ENCODE measurements at regions not wholly inside any gene's neighbourhood (a gene's known extent, or its start where the extent isn't known, plus 50 kb on each side); places are given as distances from the start of the nearest gene placed in this dataset.

DNA sequence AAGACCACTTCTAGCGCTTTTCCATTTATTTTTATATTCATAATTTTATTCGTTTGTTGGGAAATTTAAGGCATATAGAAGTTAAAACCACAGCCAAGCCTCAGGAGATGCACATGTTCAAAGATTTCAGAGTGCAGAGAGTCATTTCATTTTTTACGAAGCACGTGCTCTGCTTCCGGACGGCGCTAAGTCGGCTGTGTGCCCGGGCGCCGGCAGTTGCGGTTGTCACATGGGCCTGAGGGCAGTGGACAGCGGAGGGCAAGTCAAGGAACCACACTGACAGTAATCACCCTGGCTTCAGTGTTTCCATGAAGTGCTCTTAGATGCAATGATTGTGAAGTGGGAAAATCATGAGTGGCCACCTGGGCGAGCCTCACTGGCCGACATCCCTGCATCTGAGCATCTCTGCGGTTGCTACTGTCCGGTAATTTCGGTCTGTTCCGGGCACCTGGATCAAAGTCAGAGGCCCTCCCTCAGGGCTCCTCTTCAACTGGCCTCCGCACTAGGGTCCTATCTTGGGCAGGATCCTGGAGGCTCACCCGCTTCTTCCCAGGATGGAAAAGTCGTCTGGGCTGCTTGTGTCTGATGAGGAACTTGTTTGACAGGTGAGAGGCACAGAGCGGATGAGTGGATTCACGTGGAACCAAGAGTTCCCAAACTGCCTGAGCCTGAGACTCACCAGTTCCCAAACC, 90.8 kb downstream of the DACT2 start:
- no peak for DNase-seq (ENCODE audit: low spot score)

DNA sequence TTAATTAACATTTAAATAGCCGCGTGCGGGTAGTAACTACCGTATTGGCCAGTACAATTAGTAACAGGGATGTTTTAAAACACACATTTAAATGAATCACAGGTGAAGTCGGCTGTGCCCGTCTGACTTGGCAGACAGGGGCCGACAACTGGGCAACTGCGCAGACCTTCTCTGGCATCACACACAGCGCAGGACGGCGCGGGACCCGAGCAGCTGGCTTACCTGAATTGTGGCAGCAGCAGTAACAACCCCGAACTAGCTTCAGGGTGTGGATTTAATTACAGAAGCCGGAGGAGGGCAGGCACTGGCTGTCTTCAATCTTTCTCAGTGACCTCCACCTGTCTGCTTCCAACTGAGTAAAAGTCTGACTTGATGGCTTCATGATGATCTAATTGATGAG, 91.7 kb downstream of the DACT2 start:
- no peak for DNase-seq (ENCODE audit: low spot score)

DNA sequence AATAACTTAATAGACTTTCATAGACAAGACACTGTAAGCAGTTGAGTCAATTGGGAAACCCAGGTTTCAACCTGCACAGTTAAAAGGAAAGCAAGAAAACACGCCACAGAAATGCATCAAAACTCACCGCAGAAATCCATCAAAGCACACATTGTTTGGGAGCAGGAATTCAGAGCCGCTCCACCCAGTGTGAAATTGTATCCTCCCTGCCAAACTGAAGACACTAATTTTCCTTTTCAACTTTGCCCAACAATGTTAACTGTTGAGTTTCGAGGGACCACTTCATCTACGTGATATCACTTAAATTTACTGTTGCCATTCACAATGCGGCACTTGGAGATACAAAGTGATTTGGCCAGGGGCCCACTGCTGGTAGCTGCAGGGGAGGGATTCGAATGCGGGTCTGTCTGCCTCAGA, 92.7 kb downstream of the DACT2 start:
- DNase-seq (ENCODE audit: low spot score) = no peak

DNA sequence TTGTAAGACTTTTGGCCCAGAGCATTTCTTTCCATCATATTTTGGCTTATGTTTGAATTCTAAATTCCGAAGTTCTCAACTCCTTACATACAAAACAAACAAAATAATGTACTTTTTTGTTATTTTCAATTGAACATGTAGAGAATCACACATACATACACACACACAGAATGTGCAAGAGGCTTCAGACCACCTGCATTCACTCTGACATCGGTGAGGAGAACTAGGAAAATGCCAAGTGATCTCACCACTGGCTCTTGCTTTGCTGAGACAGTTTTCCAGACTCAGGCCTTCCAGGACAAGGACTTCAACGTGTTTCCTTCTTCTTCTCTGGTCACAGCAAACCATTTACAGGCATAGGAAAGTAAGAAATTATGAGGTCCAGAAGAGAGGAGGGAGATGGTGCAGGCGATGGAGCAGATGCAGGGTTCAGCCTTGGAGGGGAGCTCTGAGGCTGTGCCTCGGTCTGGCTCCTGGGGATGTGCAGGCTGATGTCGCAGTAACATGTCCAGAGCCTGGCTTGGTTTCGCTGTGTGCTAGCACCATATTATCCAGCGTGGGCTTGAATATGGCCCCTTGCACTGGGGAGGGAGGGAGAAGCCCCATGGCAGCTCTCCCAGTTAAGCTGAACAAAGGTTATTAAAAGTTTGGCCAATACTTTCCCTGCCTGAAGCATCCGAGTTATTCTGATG, 93.4 kb downstream of the DACT2 start:
- no peak for DNase-seq (ENCODE audit: low spot score)

DNA sequence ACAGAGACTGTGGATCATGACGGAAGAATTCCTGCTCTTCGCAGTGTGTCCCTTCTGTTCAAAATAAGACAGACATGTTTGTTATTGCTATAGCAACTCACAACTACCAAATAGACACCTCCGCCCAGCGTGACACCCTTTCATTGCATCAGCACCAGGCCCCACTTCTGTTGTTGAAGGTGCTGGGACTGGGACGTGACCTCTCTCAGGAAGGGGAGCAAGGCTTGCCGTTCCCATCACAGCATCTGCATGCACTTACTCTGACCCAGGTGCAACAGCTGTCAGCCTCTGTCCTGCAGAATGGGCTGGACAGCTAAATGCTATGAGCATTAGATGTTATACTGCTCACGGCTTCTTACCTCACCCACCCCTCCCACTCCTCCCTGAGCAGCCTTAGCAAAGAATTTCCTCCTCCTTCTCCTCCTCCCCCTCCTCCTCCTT, 94.1 kb downstream of the DACT2 start:
- no peak for DNase-seq (ENCODE audit: low spot score)

DNA sequence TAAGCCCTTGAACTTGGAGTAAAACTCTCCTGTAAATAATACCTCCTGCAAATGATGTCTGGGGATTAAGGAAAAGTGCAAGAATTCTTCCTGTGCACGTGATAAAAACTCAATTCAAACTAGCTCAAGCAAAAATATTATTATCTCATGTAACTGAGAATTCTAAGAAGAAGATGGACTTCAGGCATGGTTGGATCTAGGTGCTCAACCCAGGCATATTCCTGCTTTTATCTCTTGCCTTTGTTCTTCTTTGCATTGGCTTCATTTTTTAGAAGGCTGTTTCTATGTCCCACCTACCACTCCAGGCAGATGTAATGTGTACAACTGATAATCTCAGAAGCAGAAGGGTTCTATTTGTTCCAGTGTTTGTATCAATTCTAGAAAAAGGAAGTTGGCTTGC, 95.8 kb downstream of the DACT2 start:
- no peak for DNase-seq (ENCODE audit: low spot score)

DNA sequence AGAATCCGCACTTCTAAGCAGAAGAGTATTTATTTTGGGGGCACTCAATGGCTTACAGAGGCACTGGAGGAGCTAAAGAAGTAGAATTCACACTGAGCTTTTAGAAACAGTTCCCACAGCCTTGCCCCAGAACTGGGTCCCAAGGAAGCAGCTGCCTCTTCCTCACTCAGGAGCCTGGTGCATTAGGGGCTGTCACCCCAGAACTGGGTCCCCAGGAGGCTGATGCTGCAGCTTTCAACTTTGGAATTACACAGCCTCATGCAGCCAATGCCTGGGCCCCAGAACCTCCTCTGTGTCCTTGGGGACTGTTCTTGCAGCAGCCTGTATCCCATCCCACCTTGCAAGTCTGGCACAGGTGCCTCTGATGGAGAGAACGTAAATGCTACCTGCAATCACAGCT, 96.4 kb downstream of the DACT2 start:
- DNase-seq (ENCODE audit: low spot score) = no peak

DNA sequence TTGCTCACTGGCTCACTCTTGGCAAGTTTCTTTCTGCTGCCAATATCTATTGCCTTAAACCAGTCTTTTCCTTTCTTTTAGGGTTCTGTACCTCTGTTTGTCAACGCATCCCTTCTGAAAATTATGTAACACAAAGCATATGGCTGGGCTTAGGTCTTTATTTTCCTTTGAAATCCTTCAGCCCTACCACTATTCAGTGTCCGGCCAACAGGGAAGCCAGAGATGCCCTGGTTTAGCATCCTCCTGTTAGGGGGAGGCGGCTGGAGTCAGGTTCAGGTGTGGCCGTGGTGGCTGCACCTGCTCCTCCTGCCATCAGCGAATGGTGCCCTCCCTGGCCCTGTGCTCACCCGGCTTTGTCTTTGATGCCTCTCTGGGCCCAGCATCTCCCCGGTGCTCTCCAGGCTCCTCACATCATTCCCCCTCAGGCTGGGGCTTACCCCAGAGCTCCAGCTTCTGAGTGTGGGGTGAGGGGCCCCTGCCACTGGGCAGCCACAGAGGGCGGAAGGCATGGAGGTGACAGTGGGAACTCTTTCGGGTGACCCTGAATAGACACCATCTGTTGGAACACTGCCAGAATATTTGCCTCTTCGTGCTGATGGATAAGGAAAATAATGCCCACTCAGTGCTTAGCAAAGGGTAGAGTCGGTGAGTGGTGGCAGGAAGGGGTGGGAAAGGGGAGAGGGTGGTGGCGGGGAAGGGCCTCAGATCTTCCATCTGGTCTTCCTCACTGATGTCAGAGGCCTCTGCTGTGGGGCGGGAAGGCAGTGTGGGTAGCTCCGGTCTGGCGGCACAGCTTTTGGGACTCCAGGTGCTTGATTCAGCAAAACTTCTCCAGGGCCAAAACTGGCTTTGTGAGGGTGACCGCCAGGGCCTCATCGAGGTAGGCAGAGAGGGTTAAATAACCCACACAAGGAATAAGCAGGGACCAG, 97.2 kb downstream of the DACT2 start:
- DNase-seq (ENCODE audit: low spot score) = no peak

DNA sequence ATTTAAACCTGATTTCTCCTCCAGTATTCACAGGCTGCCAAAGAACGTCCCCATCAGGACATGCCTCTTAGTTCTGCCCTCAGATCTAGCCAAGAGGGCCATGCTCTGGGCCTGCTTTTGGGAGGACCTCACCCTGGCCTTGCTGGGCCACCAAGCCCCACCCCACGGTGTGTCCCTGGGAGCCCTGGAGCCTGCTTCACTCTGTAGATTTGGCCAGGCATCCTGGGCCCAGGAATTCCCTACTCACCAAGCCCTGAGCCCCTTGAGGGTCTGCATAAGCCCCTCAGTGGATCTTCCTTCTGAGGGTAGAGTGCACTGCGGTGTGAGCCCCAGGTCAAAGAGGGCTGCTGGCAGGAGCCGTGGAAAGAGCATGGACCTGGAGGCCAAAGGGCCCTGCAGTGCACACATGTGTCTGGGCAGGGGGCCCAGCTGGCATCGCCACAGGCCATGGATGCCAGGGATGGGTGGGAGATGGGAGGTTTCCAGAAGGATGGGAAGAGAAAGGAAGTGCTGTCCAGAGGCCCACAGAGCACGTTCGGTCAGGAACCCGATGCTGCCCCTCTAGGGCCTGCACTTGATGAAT, 98.0 kb downstream of the DACT2 start:
- DNase-seq (ENCODE audit: low spot score) = no peak

DNA sequence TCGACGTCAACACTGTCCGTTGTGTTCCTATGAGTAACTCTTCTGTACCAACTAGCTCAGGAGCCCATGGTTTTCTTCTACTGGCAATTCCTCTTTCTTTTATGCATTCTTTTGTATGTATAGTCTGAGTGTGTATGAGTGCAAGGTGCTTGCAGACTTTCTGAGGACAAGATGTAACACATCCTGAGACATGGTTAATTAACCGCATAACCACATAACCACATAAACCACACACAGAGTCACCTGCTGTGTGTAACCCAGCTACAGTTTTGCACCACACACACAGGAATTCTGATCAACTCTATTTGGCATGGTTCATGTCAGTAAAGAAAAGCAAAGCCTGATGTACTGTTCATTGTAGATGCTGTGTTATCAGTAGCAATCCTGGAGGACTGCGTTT, 98.6 kb downstream of the DACT2 start:
- no peak for DNase-seq (ENCODE audit: low spot score)

DNA sequence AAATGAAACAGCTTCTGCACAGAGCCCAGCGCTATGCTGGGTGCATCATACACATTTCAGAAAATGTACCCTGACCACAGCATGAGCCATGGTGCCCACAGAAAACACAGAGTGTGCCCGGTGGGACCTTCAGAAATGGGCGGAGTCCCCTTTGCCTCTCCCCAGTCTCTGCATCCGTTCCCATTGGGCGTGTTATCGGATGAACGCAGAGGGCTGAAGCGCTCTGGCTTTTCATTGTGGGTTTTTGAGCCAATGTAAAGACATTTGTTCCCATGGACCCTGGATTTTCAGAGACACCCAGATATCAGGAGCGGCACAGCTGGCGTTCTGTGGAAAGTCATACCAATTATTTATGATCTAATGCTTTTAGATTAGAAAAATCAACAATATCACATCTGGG, 99.8 kb downstream of the DACT2 start:
- DNase-seq (ENCODE audit: low spot score) = no peak

DNA sequence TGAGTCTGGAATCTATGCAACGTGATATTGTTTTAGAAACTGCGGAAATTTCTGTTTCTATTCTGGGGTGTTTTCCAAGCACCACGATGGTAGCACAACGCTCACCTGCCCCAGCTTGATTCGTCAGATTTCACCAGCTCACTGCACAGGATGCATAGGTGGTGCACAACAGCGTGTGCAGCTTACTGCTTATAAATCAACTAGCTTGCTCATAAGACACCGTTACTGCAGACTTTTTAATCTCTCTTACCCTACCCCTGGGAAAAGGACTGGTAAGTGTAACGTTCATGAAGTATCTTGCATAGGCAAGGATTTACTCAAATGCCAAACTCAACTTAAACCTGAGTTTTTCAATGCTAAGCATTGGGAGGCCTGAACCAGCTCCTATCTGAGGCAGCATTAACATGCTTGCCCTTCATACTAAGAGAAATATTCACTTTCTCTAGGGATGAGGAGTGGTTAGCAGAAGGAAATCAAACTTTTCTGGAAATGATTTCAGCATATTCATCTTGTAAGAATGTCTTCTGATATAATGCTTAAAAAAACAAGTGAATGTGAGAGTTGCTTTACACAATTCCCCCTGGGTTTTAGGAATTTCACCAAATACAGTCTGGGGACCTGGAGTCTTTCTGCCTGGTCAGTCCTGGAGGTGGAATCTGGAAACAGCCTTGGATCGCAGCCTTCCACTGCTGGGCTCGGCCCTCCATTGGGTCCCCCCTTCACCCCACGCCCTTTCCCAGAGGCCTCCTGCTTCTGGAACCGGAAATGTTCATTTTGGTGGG, 100.6 kb downstream of the DACT2 start:
- DNase-seq (ENCODE audit: low spot score) = no peak

DNA sequence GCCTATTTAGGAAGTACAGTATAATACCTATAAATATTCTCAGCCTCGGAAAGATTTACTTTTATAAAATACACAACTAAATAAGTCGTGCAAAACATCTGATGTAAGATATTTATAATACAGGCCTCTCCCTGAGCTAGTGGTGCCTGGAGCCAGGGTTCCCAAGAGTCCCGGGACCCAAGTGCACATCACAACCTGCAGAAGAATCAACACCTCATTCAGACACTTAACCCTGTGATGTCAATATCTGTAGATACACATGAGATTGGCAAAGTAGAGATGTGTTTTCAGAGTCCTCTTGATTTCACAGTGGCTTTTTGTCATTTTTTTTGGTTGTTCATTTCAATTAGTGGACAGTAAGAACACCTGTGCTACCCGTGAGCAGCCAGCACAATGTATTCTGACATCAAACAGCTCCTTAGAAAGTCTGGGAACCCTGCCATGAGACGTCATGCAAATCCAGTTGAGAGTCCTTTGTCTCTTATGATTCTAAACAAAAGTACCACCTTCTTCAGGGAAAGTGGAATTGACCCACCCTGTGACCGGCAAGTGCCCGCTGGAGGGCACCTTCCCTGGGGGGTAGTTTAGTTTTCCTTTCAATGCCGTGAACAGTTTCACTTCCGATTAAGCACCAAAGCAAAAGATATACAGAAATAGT, 101.6 kb downstream of the DACT2 start:
- DNase-seq (ENCODE audit: low spot score) = no peak

DNA sequence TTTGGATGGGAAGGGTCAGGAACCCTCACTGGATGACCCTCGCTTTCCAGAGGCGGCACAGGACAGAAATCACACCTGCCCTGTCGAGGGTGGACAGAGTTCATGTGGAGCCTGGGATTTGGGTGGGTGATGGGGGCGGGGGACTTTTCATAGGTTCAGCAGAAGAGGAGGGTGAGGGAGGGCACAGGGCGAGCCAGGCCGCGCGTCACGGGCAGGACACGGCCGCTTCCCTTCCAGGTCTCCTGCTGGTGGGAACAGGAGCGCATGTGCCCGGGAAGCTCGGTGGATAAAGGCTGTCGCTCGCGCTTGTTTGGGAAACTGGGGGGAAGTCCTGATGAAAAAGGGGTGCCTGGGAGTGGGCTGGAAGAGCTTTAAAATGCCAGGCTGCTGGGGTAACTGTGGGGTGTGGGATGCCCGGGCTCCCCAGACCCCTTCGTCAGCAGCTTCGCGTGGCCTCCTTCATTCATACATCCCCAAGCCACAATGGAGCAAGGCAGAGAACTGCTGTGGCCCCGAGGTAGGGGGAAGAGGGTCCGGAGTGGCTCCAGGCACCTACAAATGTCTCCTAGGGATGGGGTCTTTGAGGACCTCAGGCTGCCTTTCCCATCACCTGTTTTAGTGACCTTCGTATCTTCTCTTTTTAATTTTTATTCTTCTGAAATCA, 102.2 kb downstream of the DACT2 start:
- DNase-seq (ENCODE audit: low spot score) = no peak

DNA sequence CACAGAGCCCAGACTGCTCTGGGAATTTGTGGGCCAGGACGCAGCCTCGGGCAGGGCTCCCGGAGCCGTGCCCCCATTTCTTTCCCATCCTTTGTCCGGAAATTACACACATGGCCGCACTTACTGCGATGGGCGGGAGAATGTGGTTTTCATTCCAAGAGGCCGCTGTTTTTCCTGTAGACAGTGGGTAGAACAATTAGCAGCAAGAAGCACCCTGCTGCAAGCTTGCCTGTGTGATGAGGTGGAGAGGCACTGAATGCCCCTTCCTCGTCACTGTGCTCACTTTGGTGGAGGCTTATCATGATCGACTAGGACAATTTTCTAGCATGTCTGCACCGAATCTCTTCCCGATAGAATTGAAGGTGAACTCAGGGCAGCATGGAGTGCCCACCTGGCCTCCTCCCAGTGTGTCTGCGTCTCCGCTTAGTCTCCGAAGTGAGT, 102.8 kb downstream of the DACT2 start:
- peak; percentile 44 for DNase-seq (ENCODE audit: low spot score)

DNA sequence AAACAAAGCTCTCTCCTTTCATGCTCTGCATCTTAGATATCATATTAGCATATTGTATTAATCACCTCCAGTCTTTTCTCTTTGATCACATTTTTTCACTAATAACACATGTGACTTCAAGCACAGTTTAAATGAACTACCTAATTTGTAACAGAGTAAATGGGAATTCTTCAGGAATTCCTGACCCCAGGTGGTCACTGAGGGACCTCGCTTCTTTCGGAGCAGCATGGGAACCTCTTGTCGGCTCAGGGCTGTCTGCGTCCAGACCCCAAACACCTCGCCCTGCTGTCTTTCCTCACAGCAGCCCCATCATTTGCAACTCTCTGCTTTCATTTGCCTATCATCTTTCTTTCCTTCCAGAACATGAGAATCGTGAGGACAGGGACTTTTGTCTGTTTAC, 103.5 kb downstream of the DACT2 start:
- DNase-seq (ENCODE audit: low spot score) = no peak

DNA sequence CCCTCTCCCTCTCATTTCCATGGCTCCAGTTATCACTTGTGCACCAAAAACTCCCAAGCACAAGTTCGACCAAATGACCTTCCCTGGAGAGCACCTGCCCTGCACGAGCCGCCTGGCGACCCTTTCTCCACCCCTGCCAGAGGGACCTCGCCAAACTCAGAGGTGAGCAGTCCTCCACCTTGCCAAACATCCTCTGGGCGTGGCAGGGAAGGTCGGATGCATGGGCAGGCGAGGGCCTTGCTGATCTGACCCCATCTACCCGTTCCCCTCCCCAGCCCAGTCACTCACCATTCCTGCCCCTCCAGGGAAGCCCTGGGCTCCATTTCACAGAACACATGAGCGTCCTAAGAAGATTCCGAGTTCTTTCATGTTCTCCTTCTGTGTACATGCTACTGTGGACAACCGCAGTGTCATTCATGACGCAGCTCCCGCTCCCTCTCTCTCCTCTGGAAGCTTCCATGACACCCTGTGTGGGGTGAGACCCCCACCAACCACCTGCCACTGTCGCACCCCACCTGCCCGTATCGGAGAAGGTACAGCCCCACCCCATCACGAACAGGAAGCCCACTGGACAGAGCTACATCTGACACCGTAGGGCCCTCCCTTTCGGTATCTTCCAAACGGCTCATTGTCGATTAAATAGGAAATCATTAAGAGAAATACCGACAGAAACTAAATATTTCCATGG, 104.3 kb downstream of the DACT2 start:
- DNase-seq (ENCODE audit: low spot score) = no peak

DNA sequence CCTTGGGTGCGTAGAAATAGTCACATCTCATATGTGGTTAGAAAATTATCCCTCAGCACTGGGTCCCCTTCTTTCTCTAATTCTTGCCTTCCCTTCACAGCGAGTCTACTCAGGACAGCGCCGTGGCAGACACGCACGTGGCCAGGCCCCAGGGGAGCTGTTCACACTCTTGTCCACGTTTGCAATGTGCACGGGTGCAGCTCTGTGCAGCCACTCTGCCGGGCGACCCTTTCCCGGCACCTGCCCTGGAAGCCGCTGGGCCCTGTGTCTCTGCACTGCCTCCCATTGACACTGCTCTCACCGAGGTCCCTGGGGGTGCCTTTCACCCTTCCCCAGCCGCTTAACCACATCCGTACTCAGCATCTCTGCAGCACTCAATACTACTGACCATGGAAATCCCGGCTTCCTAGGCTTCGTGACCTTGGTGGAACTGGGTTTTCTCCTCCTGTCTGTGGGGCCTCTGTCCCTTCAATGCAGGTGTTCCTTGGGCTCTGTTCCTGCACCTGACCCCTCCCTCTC, 104.9 kb downstream of the DACT2 start:
- no peak for DNase-seq (ENCODE audit: low spot score)

DNA sequence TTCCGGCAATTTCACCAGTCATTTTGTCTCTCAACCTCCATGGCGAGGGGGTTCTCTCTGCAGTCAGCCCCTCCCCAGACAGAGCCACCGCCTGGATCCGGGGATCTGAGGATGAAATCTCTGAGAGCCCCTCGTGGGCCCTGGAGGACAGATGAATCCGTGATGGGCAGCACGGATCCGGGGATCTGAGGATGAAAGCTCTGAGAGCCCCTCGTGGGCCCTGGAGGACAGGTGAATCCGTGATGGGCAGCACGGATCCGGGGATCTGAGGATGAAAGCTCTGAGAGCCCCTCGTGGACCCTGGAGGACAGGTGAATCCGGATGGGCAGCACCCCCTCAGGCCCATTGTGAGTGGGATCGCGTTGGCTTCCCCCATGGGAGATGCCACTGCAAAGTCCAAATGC, 106.5 kb downstream of the DACT2 start:
- DNase-seq (ENCODE audit: low spot score) = no peak

DNA sequence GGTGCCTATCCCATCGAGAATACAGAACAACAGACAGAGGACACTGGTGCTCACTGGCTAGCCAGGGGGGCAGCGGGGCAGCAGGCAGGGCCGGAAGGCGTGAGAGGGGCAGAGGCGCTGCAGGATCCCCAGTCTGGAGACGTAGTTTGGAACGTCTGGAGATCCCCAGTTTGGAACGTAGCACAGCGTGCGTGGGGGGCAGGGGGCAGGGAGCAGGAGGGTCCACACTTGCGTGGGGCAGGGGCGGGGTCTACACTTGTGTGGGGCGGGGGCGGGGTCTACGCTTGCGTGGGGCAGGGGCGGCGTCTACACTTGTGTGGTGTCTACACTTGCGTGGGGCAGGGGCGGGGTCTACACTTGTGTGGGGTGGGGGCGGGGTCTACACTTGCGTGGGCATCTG, 107.2 kb downstream of the DACT2 start:
- no peak for DNase-seq (ENCODE audit: low spot score)

Data from cerebellar cortex (tissue), 1 donor.